ENCODE measurements at regions not wholly inside any gene's neighbourhood (a gene's known extent, or its start where the extent isn't known, plus 50 kb on each side); places are given as distances from the start of the nearest gene placed in this dataset.

- ATAC-seq (no peak), DNase-seq (no peak)
- Mint-ChIP-seq H3K27me3 (peaks cover 2% of the 10 kb centered on the region), H3K4me3 (no peak overlapping the region), H3K27ac (no peak overlapping the region), H3K4me1 (no peaks in the 10 kb centered on the region), H3K36me3 (ENCODE audit: low read depth) (no peaks in the 10 kb centered on the region), H3K9me3 (no peaks in the 10 kb centered on the region)
Measured at GRCh38 chr2:226660526-226660925, 139.1 kb downstream of the IRS1 start.

GRCh38 chr2:226660124-226660523 is 139.5 kb downstream of the IRS1 start:
- no peaks in the 10 kb centered on the region for H3K4me1 Mint-ChIP-seq
- no peak for DNase-seq
- no peaks in the 10 kb centered on the region for H3K27me3 Mint-ChIP-seq
- H3K9me3 Mint-ChIP-seq, result no peaks in the 10 kb centered on the region
- H3K36me3 Mint-ChIP-seq (ENCODE audit: low read depth), result no peaks in the 10 kb centered on the region
- H3K4me3 Mint-ChIP-seq, result no peak overlapping the region
- no peak overlapping the region for H3K27ac Mint-ChIP-seq
- ATAC-seq, result no peak

GRCh38 chr2:226659410-226659809 is 140.2 kb downstream of the IRS1 start:
- no peak for ATAC-seq
- no peaks in the 10 kb centered on the region for H3K27me3 Mint-ChIP-seq
- no peak for DNase-seq
- H3K36me3 Mint-ChIP-seq (ENCODE audit: low read depth), result no peaks in the 10 kb centered on the region
- no peak overlapping the region for H3K4me3 Mint-ChIP-seq
- H3K27ac Mint-ChIP-seq, result no peak overlapping the region
- H3K4me1 Mint-ChIP-seq, result no peaks in the 10 kb centered on the region
- H3K9me3 Mint-ChIP-seq, result no peaks in the 10 kb centered on the region

- DNase-seq (no peak), ATAC-seq (no peak)
- no peaks in the 10 kb centered on the region for H3K4me1 Mint-ChIP-seq
- no peaks in the 10 kb centered on the region for H3K9me3 Mint-ChIP-seq
- H3K36me3 Mint-ChIP-seq (ENCODE audit: low read depth), result no peaks in the 10 kb centered on the region
- H3K27ac Mint-ChIP-seq, result no peak overlapping the region
- no peaks in the 10 kb centered on the region for H3K27me3 Mint-ChIP-seq
- no peak overlapping the region for H3K4me3 Mint-ChIP-seq
Measured at GRCh38 chr2:226658555-226658954, 141.1 kb downstream of the IRS1 start.

- H3K9me3 Mint-ChIP-seq, result no peaks in the 10 kb centered on the region
- no peak overlapping the region for H3K4me3 Mint-ChIP-seq
Measured at GRCh38 chr2:226657340-226658053, 142.1 kb downstream of the IRS1 start.

GRCh38 chr2:226656367-226656766 is 143.3 kb downstream of the IRS1 start:
- no peaks in the 10 kb centered on the region for H3K36me3 Mint-ChIP-seq (ENCODE audit: low read depth)
- peaks cover 13% of the 10 kb centered on the region for H3K4me1 Mint-ChIP-seq
- H3K4me3 Mint-ChIP-seq, result no peak overlapping the region
- no peak overlapping the region for H3K27ac Mint-ChIP-seq
- H3K27me3 Mint-ChIP-seq, result no peaks in the 10 kb centered on the region
- H3K9me3 Mint-ChIP-seq, result no peaks in the 10 kb centered on the region
- DNase-seq (no peak), ATAC-seq (no peak)

More at GRCh38 chr2:226657340-226658053, 142.1 kb downstream of the IRS1 start:
- no peak overlapping the region for H3K27ac Mint-ChIP-seq
- DNase-seq, result no peak
- H3K4me1 Mint-ChIP-seq, result peaks cover 2% of the 10 kb centered on the region
- H3K27me3 Mint-ChIP-seq, result no peaks in the 10 kb centered on the region
- H3K36me3 Mint-ChIP-seq (ENCODE audit: low read depth), result no peaks in the 10 kb centered on the region
- ATAC-seq, result no peak

- H3K4me3 Mint-ChIP-seq, result no peak overlapping the region
- H3K36me3 Mint-ChIP-seq (ENCODE audit: low read depth), result no peaks in the 10 kb centered on the region
- H3K27ac Mint-ChIP-seq, result no peak overlapping the region
- H3K27me3 Mint-ChIP-seq, result no peaks in the 10 kb centered on the region
- ATAC-seq (no peak), DNase-seq (no peak)
- H3K4me1 Mint-ChIP-seq, result peaks cover 17% of the 10 kb centered on the region
- no peaks in the 10 kb centered on the region for H3K9me3 Mint-ChIP-seq
Measured at GRCh38 chr2:226655871-226656270, 143.7 kb downstream of the IRS1 start.

GRCh38 chr2:226652983-226653765 is 146.4 kb downstream of the IRS1 start:
- DNase-seq, result no peak
- ATAC-seq, result no peak
- no peaks in the 10 kb centered on the region for H3K27me3 Mint-ChIP-seq
- no peak overlapping the region for H3K4me3 Mint-ChIP-seq
- H3K36me3 Mint-ChIP-seq (ENCODE audit: low read depth), result peaks cover 9% of the 10 kb centered on the region
- peaks cover 31% of the 10 kb centered on the region for H3K4me1 Mint-ChIP-seq
- H3K9me3 Mint-ChIP-seq, result peaks cover 10% of the 10 kb centered on the region
- no peak overlapping the region for H3K27ac Mint-ChIP-seq

- ATAC-seq (peak; percentile 50), DNase-seq (no peak)
- Mint-ChIP-seq H3K4me3 (no peak overlapping the region), H3K27ac (no peak overlapping the region), H3K27me3 (no peaks in the 10 kb centered on the region), H3K4me1 (peaks cover 31% of the 10 kb centered on the region), H3K36me3 (ENCODE audit: low read depth) (peaks cover 9% of the 10 kb centered on the region), H3K9me3 (peaks cover 10% of the 10 kb centered on the region)
Measured at GRCh38 chr2:226652369-226652768, 147.3 kb downstream of the IRS1 start.

GRCh38 chr2:226649871-226650660 is 149.6 kb downstream of the IRS1 start:
- H3K4me3 Mint-ChIP-seq, result no peak overlapping the region

GRCh38 chr2:226649201-226649600 is 150.4 kb downstream of the IRS1 start:
- peaks cover 10% of the 10 kb centered on the region for H3K9me3 Mint-ChIP-seq
- ATAC-seq (no peak), DNase-seq (no peak)
- peaks cover 9% of the 10 kb centered on the region for H3K36me3 Mint-ChIP-seq (ENCODE audit: low read depth)
- no peaks in the 10 kb centered on the region for H3K27me3 Mint-ChIP-seq
- peaks cover 31% of the 10 kb centered on the region for H3K4me1 Mint-ChIP-seq
- H3K27ac Mint-ChIP-seq, result no peak overlapping the region
- H3K4me3 Mint-ChIP-seq, result no peak overlapping the region

More at GRCh38 chr2:226649871-226650660, 149.6 kb downstream of the IRS1 start:
- Mint-ChIP-seq H3K27me3 (no peaks in the 10 kb centered on the region), H3K36me3 (ENCODE audit: low read depth) (peaks cover 9% of the 10 kb centered on the region), H3K9me3 (peaks cover 10% of the 10 kb centered on the region), H3K27ac (peak overlapping the region; percentile 19), H3K4me1 (peaks cover 31% of the 10 kb centered on the region)
- DNase-seq (peak; percentile 25), ATAC-seq (peak; percentile 89)

- Mint-ChIP-seq H3K4me1 (peaks cover 31% of the 10 kb centered on the region), H3K9me3 (peaks cover 10% of the 10 kb centered on the region), H3K36me3 (ENCODE audit: low read depth) (peaks cover 9% of the 10 kb centered on the region), H3K27ac (no peak overlapping the region), H3K4me3 (no peak overlapping the region), H3K27me3 (no peaks in the 10 kb centered on the region)
- DNase-seq (no peak), ATAC-seq (no peak)
Measured at GRCh38 chr2:226647621-226648518, 151.8 kb downstream of the IRS1 start.

- Mint-ChIP-seq H3K36me3 (ENCODE audit: low read depth) (peaks cover 4% of the 10 kb centered on the region), H3K4me3 (no peak overlapping the region), H3K27me3 (peaks cover 2% of the 10 kb centered on the region), H3K4me1 (peaks cover 2% of the 10 kb centered on the region), H3K27ac (no peak overlapping the region), H3K9me3 (peaks cover 15% of the 10 kb centered on the region)
- no peak for ATAC-seq
- no peak for DNase-seq
Measured at GRCh38 chr2:226644399-226644865, 155.2 kb downstream of the IRS1 start.

- Mint-ChIP-seq H3K4me3 (no peak overlapping the region), H3K9me3 (peaks cover 10% of the 10 kb centered on the region)
- ATAC-seq, result no peak
Measured at GRCh38 chr2:226643946-226644282, 155.7 kb downstream of the IRS1 start.

More at GRCh38 chr2:226643946-226644282, 155.7 kb downstream of the IRS1 start:
- Mint-ChIP-seq H3K27me3 (peaks cover 2% of the 10 kb centered on the region), H3K27ac (no peak overlapping the region), H3K36me3 (ENCODE audit: low read depth) (no peaks in the 10 kb centered on the region), H3K4me1 (no peaks in the 10 kb centered on the region)
- no peak for DNase-seq

All from activated naive CD8-positive, alpha-beta T cell treated with anti-CD3 and anti-CD28 coated beads, Interleukin-2, amount 50 U/mL, for 24 hours (primary cell).